HEK293T (cell line): ENCODE measurements at regions not wholly inside any gene's neighbourhood (a gene's known extent, or its start where the extent isn't known, plus 50 kb on each side); places are given as distances from the start of the nearest gene placed in this dataset.

ENCODE experiments used
- ARNT ChIP-seq: fragments of 450-650 bp; IDR thresholded peaks from 2 replicates; pipeline ENCODE4 v1.6.1; 2017; ENCODE audit warnings: mild to moderate bottlenecking
- BHLHE40 ChIP-seq: fragments of 450-650 bp; IDR thresholded peaks from 2 replicates; pipeline ENCODE4 v1.6.1; 2016; ENCODE audit warnings: mild to moderate bottlenecking, moderate library complexity, borderline replicate concordance
- FOXA1 ChIP-seq: fragments of 450-650 bp; IDR thresholded peaks from 2 replicates; pipeline ENCODE4 v1.6.1; 2016; ENCODE audit warnings: mild to moderate bottlenecking
- FOXM1 ChIP-seq: fragments of 450-650 bp; IDR thresholded peaks from 2 replicates; pipeline ENCODE4 v1.6.1; 2017; ENCODE audit warnings: mild to moderate bottlenecking, borderline replicate concordance
- SUZ12 ChIP-seq: fragments of 450-650 bp; IDR thresholded peaks from 2 replicates; pipeline ENCODE4 v1.6.1; 2016; ENCODE audit warnings: mild to moderate bottlenecking

- no peak for TF ChIP-seq SUZ12
- no peak for TF ChIP-seq ARNT
- TF ChIP-seq FOXA1, result no peak
- no peak for TF ChIP-seq FOXM1
- no peak for TF ChIP-seq BHLHE40
These were observed 78.9 kb upstream of the UNC5C start for GRCh38 chr4:95627709-95628108.
